ENCODE measurements at regions not wholly inside any gene's neighbourhood (a gene's known extent, or its start where the extent isn't known, plus 50 kb on each side); places are given as distances from the start of the nearest gene placed in this dataset.

GRCh38 chr12:39165338-39165737 lies 259.9 kb upstream of the CPNE8 start (continued):
- TF ChIP-seq ZBTB33 (IDR thresholded peaks at IDR 0.05; ENCODE audit: extremely low read depth, insufficient replicate concordance, low read length) (no peak), SRF (IDR thresholded peaks at IDR 0.05; ENCODE audit: low read depth) (no peak)

- H3K4me3 ChIP-seq (replicated peaks in 1 of 2; ENCODE audit: low read depth in 1 of 2, low read length in 2 of 2): no peak overlapping the region
- H3K27ac ChIP-seq (ENCODE audit: low read depth, low read length): no peak overlapping the region
- no peak for DNase-seq (ENCODE audit: low read depth, low spot score)
- H3K9me2 ChIP-seq (ENCODE audit: insufficient read depth): no peaks in the 10 kb centered on the region
- H3K9me3 ChIP-seq (ENCODE audit: control insufficient read depth in 1 of 2, insufficient read depth in 1 of 2, low read depth in 1 of 2, low read length in 2 of 2): no peaks in the 10 kb centered on the region
- TF ChIP-seq REST (IDR thresholded peaks at IDR 0.05; ENCODE audit: low read depth) (no peak), CTCF (IDR thresholded peaks at IDR 0.05 in 2 of 3, conservative IDR thresholded peaks at IDR 0.05 in 1 of 3; ENCODE audit: borderline replicate concordance in 1 of 3, insufficient read depth in 1 of 3, low read depth in 2 of 3, low read length in 2 of 3) (no peak), CEBPB (IDR thresholded peaks at IDR 0.05; ENCODE audit: low read depth) (no peak), SP1 (IDR thresholded peaks at IDR 0.05; ENCODE audit: low read depth) (no peak), SIN3A (IDR thresholded peaks at IDR 0.05; ENCODE audit: low read depth) (no peak), ZNF274 (IDR thresholded peaks at IDR 0.05; ENCODE audit: low read depth, low read length) (no peak), EZH2 (IDR thresholded peaks at IDR 0.05) (no peak), ATF3 (IDR thresholded peaks at IDR 0.05) (no peak)
- no peaks in the 10 kb centered on the region for H3K4me1 ChIP-seq (ENCODE audit: control insufficient read depth in 1 of 2, insufficient read depth in 2 of 2, low read length in 2 of 2)
- ATAC-seq: no peak
- H2AFZ ChIP-seq (ENCODE audit: low read depth, low read length, poor library complexity, severe bottlenecking): no peak overlapping the region
- BruUV-seq (replicated peaks): no TSS peak
- no peaks in the 10 kb centered on the region for H4K20me1 ChIP-seq (ENCODE audit: insufficient read depth)
- H3K36me3 ChIP-seq (ENCODE audit: control insufficient read depth in 1 of 2, insufficient read depth in 2 of 2, low read length in 2 of 2): no peaks in the 10 kb centered on the region
- no peaks in the 10 kb centered on the region for H3K79me2 ChIP-seq (ENCODE audit: insufficient read depth, low read length)
- H3K9ac ChIP-seq (ENCODE audit: low read length): no peak overlapping the region
- CTCF ChIA-PET: no interaction called here
- H3K27me3 ChIP-seq (ENCODE audit: insufficient read depth, low read length): no peaks in the 10 kb centered on the region
- RAD21 ChIA-PET (ENCODE audit: low non-redundant PET in 1 of 2, low total read pairs in 2 of 2, uncharacterized antibody in 2 of 2, unreplicated experiment in 2 of 2): no interaction called here
- intact Hi-C loops (cut with micrococcal nuclease): no loop called here
- no peak overlapping the region for H3K4me2 ChIP-seq (ENCODE audit: low read length)
- POLR2A ChIA-PET: no interaction called here
These were observed 256.2 kb upstream of the CPNE8 start for GRCh38 chr12:39161465-39162085.
